Calu3 (cell line): ENCODE measurements at regions not wholly inside any gene's neighbourhood (a gene's known extent, or its start where the extent isn't known, plus 50 kb on each side); places are given as distances from the start of the nearest gene placed in this dataset.

Experiments
- BruUV-seq: library from RNA; stranded (reverse); fragments of 400-500 nt; replicated peaks from 2 replicates; lab custom pipeline; 2021; lab: Mats Ljungman, UMichigan
- CTCF ChIA-PET: fragments of 300-600 bp; sonication (Branson Sonifier 250); formaldehyde crosslinking; loops from one replicate; lab custom pipeline; 2022; ENCODE audit warnings: antibody characterized with exemption; lab: Charles Lee
- DNase-seq: peaks from one replicate; pipeline ENCODE4 v3.0.0; 2022
- H3K27ac Mint-ChIP-seq: one replicate; pipeline ENCODE4 v1.8.0; 2022; ENCODE audit warnings: mixed read lengths; ENCODE audit not compliant: unreplicated experiment
- H3K27me3 Mint-ChIP-seq: one replicate; pipeline ENCODE4 v1.8.0; 2022; ENCODE audit warnings: mixed read lengths; ENCODE audit not compliant: unreplicated experiment
- H3K36me3 Mint-ChIP-seq: one replicate; pipeline ENCODE4 v1.8.0; 2022; ENCODE audit warnings: mild to moderate bottlenecking, moderate library complexity, mixed read lengths; ENCODE audit not compliant: insufficient read depth, unreplicated experiment
- H3K4me1 Mint-ChIP-seq: one replicate; pipeline ENCODE4 v1.8.0; 2022; ENCODE audit warnings: mild to moderate bottlenecking, low read depth, mixed read lengths; ENCODE audit not compliant: unreplicated experiment
- H3K4me3 Mint-ChIP-seq: one replicate; pipeline ENCODE4 v1.8.0; 2022; ENCODE audit warnings: mild to moderate bottlenecking, low read depth, moderate library complexity, mixed read lengths; ENCODE audit not compliant: unreplicated experiment
- H3K9me3 Mint-ChIP-seq: one replicate; pipeline ENCODE4 v1.8.0; 2022; ENCODE audit warnings: low read depth, mixed read lengths; ENCODE audit not compliant: unreplicated experiment
- intact Hi-C: fragments of 100-400 bp; cut with micrococcal nuclease; formaldehyde crosslinking; loops from one replicate; pipeline ENCODE4 v1.10.0; 2022; ENCODE audit not compliant: unreplicated experiment
- TF ChIP-seq, protein P1 (sequence below): fragments of 200-600 bp; IDR thresholded peaks from one replicate; pipeline ENCODE4 v1.8.0; 2022; ENCODE audit warnings: antibody characterized with exemption; ENCODE audit not compliant: unreplicated experiment

DNA sequence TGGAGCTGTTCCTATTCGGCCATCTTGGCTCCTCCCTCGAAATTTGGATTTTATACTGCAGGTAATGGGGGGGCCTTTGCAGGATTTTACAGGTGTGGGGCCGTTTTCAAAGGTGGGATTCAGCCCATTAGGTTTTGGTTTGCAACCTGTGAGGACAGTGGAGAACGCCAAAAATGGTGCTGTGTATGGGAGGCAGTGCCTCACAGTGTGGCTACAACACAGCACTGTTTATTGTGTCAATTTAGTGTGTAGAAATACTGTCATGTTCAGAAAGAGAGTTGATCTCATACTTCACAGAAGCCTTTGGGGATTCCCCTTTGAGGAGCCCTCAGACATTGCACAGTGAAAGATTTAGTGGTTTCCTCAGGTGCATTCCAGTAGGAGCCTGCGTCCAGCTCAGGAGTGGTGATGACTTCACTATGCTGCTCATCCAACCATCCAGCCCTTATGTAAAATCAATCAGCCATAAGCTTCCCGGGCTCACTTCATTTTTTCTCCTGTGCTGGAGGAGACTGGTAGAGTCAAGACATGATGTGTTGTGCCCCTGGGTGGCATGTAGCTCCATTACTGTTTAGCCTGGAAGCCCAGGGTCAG, 92.7 kb upstream of the PRMT8 start:
- Mint-ChIP-seq H3K9me3 (no peaks in the 10 kb centered on the region), H3K4me1 (no peaks in the 10 kb centered on the region), H3K27ac (no peak overlapping the region), H3K4me3 (peak overlapping the region; percentile 51), H3K27me3 (peaks cover 30% of the 10 kb centered on the region), H3K36me3 (no peaks in the 10 kb centered on the region)
- CTCF ChIA-PET, result no interaction called here
- no peak for DNase-seq
- TF ChIP-seq, protein P1, sequence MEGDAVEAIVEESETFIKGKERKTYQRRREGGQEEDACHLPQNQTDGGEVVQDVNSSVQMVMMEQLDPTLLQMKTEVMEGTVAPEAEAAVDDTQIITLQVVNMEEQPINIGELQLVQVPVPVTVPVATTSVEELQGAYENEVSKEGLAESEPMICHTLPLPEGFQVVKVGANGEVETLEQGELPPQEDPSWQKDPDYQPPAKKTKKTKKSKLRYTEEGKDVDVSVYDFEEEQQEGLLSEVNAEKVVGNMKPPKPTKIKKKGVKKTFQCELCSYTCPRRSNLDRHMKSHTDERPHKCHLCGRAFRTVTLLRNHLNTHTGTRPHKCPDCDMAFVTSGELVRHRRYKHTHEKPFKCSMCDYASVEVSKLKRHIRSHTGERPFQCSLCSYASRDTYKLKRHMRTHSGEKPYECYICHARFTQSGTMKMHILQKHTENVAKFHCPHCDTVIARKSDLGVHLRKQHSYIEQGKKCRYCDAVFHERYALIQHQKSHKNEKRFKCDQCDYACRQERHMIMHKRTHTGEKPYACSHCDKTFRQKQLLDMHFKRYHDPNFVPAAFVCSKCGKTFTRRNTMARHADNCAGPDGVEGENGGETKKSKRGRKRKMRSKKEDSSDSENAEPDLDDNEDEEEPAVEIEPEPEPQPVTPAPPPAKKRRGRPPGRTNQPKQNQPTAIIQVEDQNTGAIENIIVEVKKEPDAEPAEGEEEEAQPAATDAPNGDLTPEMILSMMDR, result no peak
- intact Hi-C loops, result no loop called here
- BruUV-seq, result no TSS peak

DNA sequence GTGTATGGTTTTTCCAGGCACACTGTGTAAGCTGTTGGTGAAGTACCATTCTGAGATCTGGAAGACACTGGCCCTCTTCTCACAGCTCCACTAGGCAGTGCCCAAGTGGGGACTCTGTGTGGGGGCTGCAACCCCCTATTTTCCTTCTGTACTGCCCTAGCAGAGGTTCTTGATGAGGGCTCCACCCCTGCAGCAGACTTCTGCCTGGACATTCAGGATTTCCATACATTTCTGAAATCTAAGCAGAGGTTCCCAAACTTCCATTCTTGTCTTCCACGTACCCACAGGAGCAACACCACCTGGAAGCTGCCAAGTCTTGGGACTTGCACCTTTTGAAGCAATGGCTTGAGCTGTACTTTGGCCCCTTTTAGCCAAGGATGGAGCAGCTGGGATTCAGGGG, 85.2 kb upstream of the PRMT8 start:
- H3K4me3 Mint-ChIP-seq, result no peak overlapping the region
- H3K36me3 Mint-ChIP-seq, result no peaks in the 10 kb centered on the region
- BruUV-seq, result no TSS peak
- intact Hi-C loops, result no loop called here
- H3K27ac Mint-ChIP-seq, result no peak overlapping the region
- DNase-seq, result no peak
- H3K9me3 Mint-ChIP-seq, result peaks cover 3% of the 10 kb centered on the region
- H3K4me1 Mint-ChIP-seq, result no peaks in the 10 kb centered on the region
- peaks cover 46% of the 10 kb centered on the region for H3K27me3 Mint-ChIP-seq
- TF ChIP-seq, protein P1, result no peak
- CTCF ChIA-PET, result no interaction called here

DNA sequence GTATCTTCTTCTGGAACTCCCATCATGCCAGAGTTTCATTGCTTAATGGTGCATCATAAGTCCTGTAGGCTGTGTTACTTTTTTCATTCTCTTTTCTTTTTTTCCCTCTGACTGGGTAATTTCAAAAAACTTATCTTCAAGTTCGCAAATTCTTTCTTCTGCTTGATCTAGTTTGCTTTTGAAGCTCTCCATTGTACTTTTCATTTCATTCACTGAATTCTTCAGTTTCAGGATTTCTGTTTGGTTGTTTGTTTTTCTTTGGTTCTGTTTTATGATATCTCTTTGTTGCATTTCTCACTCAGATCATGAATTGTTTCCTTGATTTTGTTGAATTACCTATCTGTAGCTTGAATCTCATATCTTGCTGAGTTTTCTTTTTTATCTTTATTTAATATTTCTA, 83.3 kb upstream of the PRMT8 start:
- H3K9me3 Mint-ChIP-seq, result peaks cover 3% of the 10 kb centered on the region
- DNase-seq, result no peak
- intact Hi-C loops, result no loop called here
- no peak overlapping the region for H3K27ac Mint-ChIP-seq
- TF ChIP-seq, protein P1, result no peak
- H3K36me3 Mint-ChIP-seq, result no peaks in the 10 kb centered on the region
- CTCF ChIA-PET, result no interaction called here
- H3K27me3 Mint-ChIP-seq, result peaks cover 48% of the 10 kb centered on the region
- no peak overlapping the region for H3K4me3 Mint-ChIP-seq
- no TSS peak for BruUV-seq
- no peaks in the 10 kb centered on the region for H3K4me1 Mint-ChIP-seq

DNA sequence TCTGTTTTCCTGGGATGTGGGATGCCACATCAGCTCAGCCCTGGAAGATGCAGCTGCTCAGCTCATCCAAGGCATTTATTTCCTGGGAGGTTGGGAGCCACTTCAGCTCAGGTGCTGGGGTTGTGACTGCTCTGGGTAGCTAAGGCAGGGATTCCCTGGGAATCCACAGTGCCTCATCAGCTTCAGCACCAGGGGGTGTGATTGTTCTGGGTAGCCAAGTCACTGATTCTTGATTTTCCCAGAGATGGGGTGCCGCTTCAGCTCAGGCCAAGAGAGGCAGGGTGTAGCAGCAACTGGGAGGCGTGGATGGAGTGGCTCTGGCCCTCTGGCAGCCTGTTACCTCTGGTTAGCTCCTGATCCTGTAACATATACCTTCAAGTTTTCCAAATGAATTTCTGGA, 81.3 kb upstream of the PRMT8 start:
- Mint-ChIP-seq H3K36me3 (no peaks in the 10 kb centered on the region), H3K27me3 (peaks cover 66% of the 10 kb centered on the region), H3K4me1 (no peaks in the 10 kb centered on the region), H3K9me3 (peaks cover 3% of the 10 kb centered on the region), H3K27ac (no peak overlapping the region), H3K4me3 (no peak overlapping the region)
- DNase-seq, result no peak
- TF ChIP-seq, protein P1, result no peak
- intact Hi-C loops, result no loop called here
- CTCF ChIA-PET, result no interaction called here
- BruUV-seq, result no TSS peak
